ENCODE measurements at regions not wholly inside any gene's neighbourhood (a gene's known extent, or its start where the extent isn't known, plus 50 kb on each side); places are given as distances from the start of the nearest gene placed in this dataset.

DNA sequence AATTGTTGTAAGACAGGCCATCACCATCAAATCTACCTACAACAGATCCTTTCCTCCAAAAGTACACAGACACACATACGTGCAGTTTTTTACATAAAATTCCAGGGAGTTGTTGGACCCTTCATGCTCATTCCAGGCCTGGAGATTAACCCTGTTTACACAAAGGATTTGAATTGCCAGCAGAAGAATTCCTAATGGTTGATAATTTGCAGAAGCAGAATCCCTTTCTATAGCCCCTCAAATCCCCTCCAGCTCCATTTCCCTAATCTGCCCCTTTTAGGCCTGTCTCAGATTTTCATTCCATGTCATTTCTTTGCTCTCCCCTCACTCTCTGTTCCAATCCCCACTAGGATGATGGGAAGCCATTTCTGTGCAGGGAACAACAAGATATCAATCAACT lies 102.9 kb upstream of the TOX3 start:
- H3K4me1 Mint-ChIP-seq, result peaks cover 23% of the 10 kb centered on the region
- no peak overlapping the region for H3K27ac Mint-ChIP-seq
- H3K9me2 ChIP-seq (ENCODE audit: insufficient read depth), result peaks cover 11% of the 10 kb centered on the region
- H3K4me3 Mint-ChIP-seq, result no peak overlapping the region
- peaks cover 18% of the 10 kb centered on the region for H3K4me1 ChIP-seq (ENCODE audit: insufficient read depth)
- H3K27me3 Mint-ChIP-seq (ENCODE audit: insufficient read depth, low read depth, poor library complexity), result no peaks in the 10 kb centered on the region
- H3F3A ChIP-seq (replicated peaks; ENCODE audit: low read depth), result no peaks in the 10 kb centered on the region
- no peak overlapping the region for H3K4me2 ChIP-seq
- no peaks in the 10 kb centered on the region for H3K9me3 Mint-ChIP-seq
- no peak overlapping the region for H3K4me3 ChIP-seq
- no peak overlapping the region for H3K27ac ChIP-seq (ENCODE audit: low read depth)
- no peaks in the 10 kb centered on the region for H3K79me2 ChIP-seq (replicated peaks; ENCODE audit: insufficient read depth)
- H3K36me3 Mint-ChIP-seq (ENCODE audit: low read depth), result no peaks in the 10 kb centered on the region
- no peak for ATAC-seq
- no peaks in the 10 kb centered on the region for H4K20me1 ChIP-seq (replicated peaks; ENCODE audit: insufficient read depth)
- no peak for TF ChIP-seq EZH2phosphoT487 (IDR thresholded peaks at IDR 0.05; ENCODE audit: unreplicated experiment)
- no peak for TF ChIP-seq ZNF331 (CRISPR knock-in tag; IDR thresholded peaks at IDR 0.05; ENCODE audit: low read depth)
- TF ChIP-seq POLR2AphosphoS5 (IDR thresholded peaks at IDR 0.05; ENCODE audit: low read depth), result no peak
- DNase-seq (ENCODE audit: low spot score), result no peak
- H3K27me3 ChIP-seq (ENCODE audit: insufficient read depth), result no peaks in the 10 kb centered on the region
- H3K36me3 ChIP-seq (ENCODE audit: insufficient read depth), result no peaks in the 10 kb centered on the region
- no peak overlapping the region for H2AFZ ChIP-seq

DNA sequence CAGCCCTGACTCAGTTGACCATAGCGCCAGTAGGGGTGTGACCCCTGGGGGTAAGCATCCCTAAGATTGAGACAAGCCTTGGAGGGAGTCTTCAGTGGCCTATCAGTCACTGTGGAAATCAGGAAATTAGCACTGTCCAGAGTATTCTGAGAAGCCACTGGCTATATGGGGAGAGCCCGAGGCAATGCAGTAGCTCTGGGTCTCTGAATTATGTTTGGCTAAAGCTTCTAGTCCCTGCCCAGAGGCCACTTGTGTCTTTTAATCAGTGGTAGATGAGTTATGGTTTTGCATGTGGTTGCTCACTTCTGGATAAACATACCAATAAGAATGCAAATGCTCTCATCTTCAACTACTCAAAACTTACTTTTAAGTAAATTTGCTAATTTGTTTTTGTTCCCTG lies 100.6 kb upstream of the TOX3 start:
- Histone ChIP-seq H3K9me2 (ENCODE audit: insufficient read depth) (peaks cover 11% of the 10 kb centered on the region), H3K4me2 (no peak overlapping the region), H3K79me2 (replicated peaks; ENCODE audit: insufficient read depth) (no peaks in the 10 kb centered on the region), H3K27ac (ENCODE audit: low read depth) (no peak overlapping the region), H3K4me3 (no peak overlapping the region), H3F3A (replicated peaks; ENCODE audit: low read depth) (no peaks in the 10 kb centered on the region), H3K36me3 (ENCODE audit: insufficient read depth) (no peaks in the 10 kb centered on the region), H3K27me3 (ENCODE audit: insufficient read depth) (no peaks in the 10 kb centered on the region), H2AFZ (no peak overlapping the region), H3K4me1 (ENCODE audit: insufficient read depth) (peaks cover 18% of the 10 kb centered on the region), H4K20me1 (replicated peaks; ENCODE audit: insufficient read depth) (no peaks in the 10 kb centered on the region)
- H3K36me3 Mint-ChIP-seq (ENCODE audit: low read depth), result no peaks in the 10 kb centered on the region
- no peaks in the 10 kb centered on the region; the same call in 2 of the 3 replicates for H3K9me3 Mint-ChIP-seq
- H3K27ac Mint-ChIP-seq, result no peak overlapping the region
- DNase-seq (ENCODE audit: low spot score) (no peak), ATAC-seq (no peak; the same call in 2 of the 3 replicates)
- no peaks in the 10 kb centered on the region for H3K27me3 Mint-ChIP-seq (ENCODE audit: insufficient read depth, low read depth, poor library complexity)
- peaks cover 23% of the 10 kb centered on the region for H3K4me1 Mint-ChIP-seq
- no peak overlapping the region for H3K4me3 Mint-ChIP-seq
- TF ChIP-seq CREB1 (CRISPR knock-in tag; IDR thresholded peaks at IDR 0.05; ENCODE audit: low read depth) (no peak), CTCF (conservative IDR thresholded peaks at IDR 0.05; ENCODE audit: low read depth in 2 of 2) (no peak), ETS1 (IDR thresholded peaks at IDR 0.05) (no peak), NANOG (IDR thresholded peaks at IDR 0.05; ENCODE audit: borderline replicate concordance) (no peak), REST (IDR thresholded peaks at IDR 0.05; ENCODE audit: unreplicated experiment) (no peak), JUNB (IDR thresholded peaks at IDR 0.05; ENCODE audit: unreplicated experiment) (no peak), ZNF331 (CRISPR knock-in tag; IDR thresholded peaks at IDR 0.05; ENCODE audit: low read depth) (no peak), EZH2 (IDR thresholded peaks at IDR 0.05; ENCODE audit: low read depth, unreplicated experiment) (no peak), EZH2phosphoT487 (IDR thresholded peaks at IDR 0.05; ENCODE audit: unreplicated experiment) (no peak), STAT1 (IDR thresholded peaks at IDR 0.05; ENCODE audit: unreplicated experiment) (no peak), ZNF114 (CRISPR knock-in tag; IDR thresholded peaks at IDR 0.05) (no peak)

Measured in GM23338 (cell line).